H1 (cell line): ENCODE measurements at regions not wholly inside any gene's neighbourhood (a gene's known extent, or its start where the extent isn't known, plus 50 kb on each side); places are given as distances from the start of the nearest gene placed in this dataset.

Source experiments
- CTCF ChIA-PET: fragments of 300-600 bp; sonication (Branson Sonifier 250); formaldehyde crosslinking; loops from one replicate; lab custom pipeline; 2021; ENCODE audit not compliant: partially characterized antibody; lab: Charles Lee
- POLR2A ChIA-PET: fragments of 300-600 bp; sonication (Branson Sonifier 250); formaldehyde crosslinking; loops from one replicate; lab custom pipeline; 2021; ENCODE audit warnings: inconsistent platforms; ENCODE audit not compliant: partially characterized antibody; lab: Charles Lee
- DNase-seq, 2 experiments: peaks; one replicate each; pipeline versions ENCODE4 v3.0.0 to v3.0.0-alpha.2; 2010 to 2022; ENCODE audit warnings: low spot score in 2 of 2, low read depth in 1 of 2, mixed read lengths in 1 of 2
- FAIRE-seq: peaks from 2 replicates; lab custom pipeline; 2011; peaks lifted over from hg19 to GRCh38; lab: Jason Lieb, UNC
- H2AFZ ChIP-seq: 2 replicates; pipeline ENCODE4 v1.8.1; 2012; ENCODE audit warnings: low read length, inconsistent platforms
- H2AK5ac ChIP-seq: 2 replicates; pipeline ENCODE4 v1.6.1; 2013; ENCODE audit warnings: low read depth, low read length
- H2BK120ac ChIP-seq: replicated peaks from 2 replicates; pipeline ENCODE3; 2013; ENCODE audit warnings: low read depth, low read length, inconsistent platforms
- H2BK12ac ChIP-seq: 2 replicates; pipeline ENCODE4 v1.6.1; 2013; ENCODE audit warnings: low read depth, low read length
- H2BK15ac ChIP-seq: 2 replicates; pipeline ENCODE4 v1.6.1; 2013; ENCODE audit warnings: low read length
- H2BK20ac ChIP-seq: 2 replicates; pipeline ENCODE4 v1.6.1; 2013; ENCODE audit warnings: low read length
- H2BK5ac ChIP-seq: 2 replicates; pipeline ENCODE4 v1.6.1; 2013; ENCODE audit warnings: low read depth, low read length
- H3K14ac ChIP-seq: 2 replicates; pipeline ENCODE4 v1.6.1; 2013; ENCODE audit warnings: inconsistent platforms; ENCODE audit not compliant: insufficient read length
- H3K18ac ChIP-seq: 2 replicates; pipeline ENCODE4 v1.6.1; 2013; ENCODE audit warnings: low read length; ENCODE audit errors: extremely low read depth
- H3K23ac ChIP-seq: 2 replicates; pipeline ENCODE4 v1.6.1; 2013; ENCODE audit warnings: inconsistent platforms; ENCODE audit not compliant: insufficient read length
- H3K23me2 ChIP-seq: 2 replicates; pipeline ENCODE4 v1.6.1; 2013; ENCODE audit warnings: low read depth, low read length
- H3K27ac ChIP-seq: 2 replicates; pipeline ENCODE4 v1.6.1; 2011; ENCODE audit warnings: low read depth, low read length, inconsistent platforms
- H3K27me3 ChIP-seq, 4 experiments: replicated peaks in 1 of 4; 1 replicate in 1 of 4; 2 replicates in 3 of 4; pipeline versions ENCODE4 v1.6.1 to v1.8.1; 2011 to 2013; ENCODE audit warnings: low read length in 3 of 4, mild to moderate bottlenecking in 3 of 4, inconsistent platforms in 2 of 4, mixed read lengths in 2 of 4, moderate library complexity in 1 of 4; ENCODE audit not compliant: control insufficient read depth in 3 of 4, insufficient read depth in 3 of 4; ENCODE audit errors: extremely low read depth in 1 of 4
- H3K36me3 ChIP-seq, 4 experiments: 2 replicates each; pipeline versions ENCODE4 v1.6.1 to v1.8.1; 2011 to 2013; ENCODE audit warnings: mild to moderate bottlenecking in 4 of 4, low read length in 3 of 4, moderate library complexity in 2 of 4, control low read depth in 1 of 4, inconsistent platforms in 1 of 4; ENCODE audit not compliant: insufficient read depth in 4 of 4, control insufficient read depth in 2 of 4
- H3K4ac ChIP-seq: replicated peaks from 2 replicates; pipeline ENCODE3; 2013; ENCODE audit warnings: low read length, low read depth, mixed read lengths, inconsistent platforms; ENCODE audit not compliant: insufficient read length
- H3K4me1 ChIP-seq, 4 experiments: replicated peaks in 1 of 4; 1 replicate in 1 of 4; 2 replicates in 3 of 4; pipeline versions ENCODE4 v1.6.1 to v1.8.1; 2011 to 2013; ENCODE audit warnings: low read length in 3 of 4, inconsistent platforms in 2 of 4, mixed read lengths in 1 of 4; ENCODE audit not compliant: insufficient read depth in 4 of 4, control insufficient read depth in 3 of 4
- H3K4me2 ChIP-seq, 2 experiments: 2 replicates each; pipeline versions ENCODE4 v1.6.1 to v1.8.1; 2011 to 2013; ENCODE audit warnings: low read depth in 2 of 2, low read length in 2 of 2, control low read depth in 1 of 2, inconsistent platforms in 1 of 2, mild to moderate bottlenecking in 1 of 2; ENCODE audit not compliant: insufficient read depth in 1 of 2
- H3K4me3 ChIP-seq, 4 experiments: fragments of 200-600, 300-600 bp in 1 of 4; sonication (generic), shearing (Covaris generic), sonication (Bioruptor Twin) in 1 of 4; 2 replicates each; pipeline versions ENCODE4 v1.5.1 to v1.8.1; 2011 to 2016; ENCODE audit warnings: low read length in 4 of 4, low read depth in 3 of 4, control low read depth in 2 of 4, inconsistent platforms in 2 of 4, mild to moderate bottlenecking in 2 of 4, mixed read lengths in 1 of 4, moderate library complexity in 1 of 4; ENCODE audit not compliant: insufficient read depth in 2 of 4; ENCODE audit errors: extremely low read depth in 1 of 4
- H3K56ac ChIP-seq: replicated peaks from 2 replicates; pipeline ENCODE3; 2013; ENCODE audit warnings: low read depth, mild to moderate bottlenecking, mixed read lengths, low read length, inconsistent platforms; ENCODE audit not compliant: insufficient read length
- H3K79me1 ChIP-seq: 2 replicates; pipeline ENCODE4 v1.6.1; 2013; ENCODE audit warnings: low read depth, low read length, control low read depth
- H3K79me2 ChIP-seq, 2 experiments: 2 replicates each; pipeline versions ENCODE4 v1.6.1 to v1.8.1; 2012 to 2013; ENCODE audit warnings: low read length in 2 of 2, mild to moderate bottlenecking in 2 of 2, inconsistent platforms in 1 of 2; ENCODE audit not compliant: insufficient read depth in 2 of 2, control insufficient read depth in 1 of 2
- H3K9ac ChIP-seq, 4 experiments: replicated peaks in 1 of 4; 1 replicate in 1 of 4; 2 replicates in 3 of 4; pipeline versions ENCODE4 v1.6.1 to v1.8.1; 2011 to 2013; ENCODE audit warnings: low read depth in 3 of 4, low read length in 3 of 4, control low read depth in 2 of 4, mild to moderate bottlenecking in 2 of 4, moderate library complexity in 2 of 4, inconsistent platforms in 1 of 4; ENCODE audit errors: extremely low read depth in 1 of 4
- H3K9me3 ChIP-seq, 2 experiments: 2 replicates each; pipeline versions ENCODE4 v1.6.1 to v1.8.1; 2012 to 2013; ENCODE audit warnings: mild to moderate bottlenecking in 2 of 2, moderate library complexity in 2 of 2, control low read depth in 1 of 2, inconsistent platforms in 1 of 2, low read depth in 1 of 2, low read length in 1 of 2, mixed read lengths in 1 of 2; ENCODE audit not compliant: insufficient read depth in 2 of 2
- H4K20me1 ChIP-seq, 2 experiments: replicated peaks in 1 of 2; 2 replicates each; pipeline versions ENCODE3 to v1.8.1; 2011 to 2013; ENCODE audit warnings: inconsistent platforms in 2 of 2, low read length in 2 of 2, mild to moderate bottlenecking in 1 of 2; ENCODE audit not compliant: insufficient read depth in 2 of 2, control insufficient read depth in 1 of 2
- H4K5ac ChIP-seq: 2 replicates; pipeline ENCODE4 v1.6.1; 2013; ENCODE audit warnings: low read length, low read depth, mixed read lengths, inconsistent platforms; ENCODE audit not compliant: insufficient read length
- H4K8ac ChIP-seq: 2 replicates; pipeline ENCODE4 v1.8.0; 2013; ENCODE audit warnings: mild to moderate bottlenecking, moderate library complexity, low read length, inconsistent platforms; ENCODE audit not compliant: insufficient read depth; ENCODE audit errors: extremely low read depth
- H4K91ac ChIP-seq: replicated peaks from 2 replicates; pipeline ENCODE3; 2013; ENCODE audit warnings: low read length, mixed read lengths, inconsistent platforms; ENCODE audit not compliant: insufficient read length
- BRCA1 ChIP-seq: IDR thresholded peaks from 2 replicates; pipeline ENCODE4 v1.6.1; 2012; ENCODE audit warnings: low read depth, low read length, improper control_type of control experiment
- FOSL1 ChIP-seq: IDR thresholded peaks from 2 replicates; pipeline ENCODE4 v1.6.1; 2011; ENCODE audit warnings: mild to moderate bottlenecking, low read depth, low read length, moderate library complexity; ENCODE audit not compliant: insufficient read depth
- KDM5A ChIP-seq: fragments of 200-600 bp; IDR thresholded peaks from 2 replicates; pipeline ENCODE4 v1.7.1; 2012; ENCODE audit warnings: mild to moderate bottlenecking, low read length, inconsistent platforms, mixed read lengths
- MAX ChIP-seq: IDR thresholded peaks from 2 replicates; pipeline ENCODE4 v1.6.1; 2012; ENCODE audit warnings: inconsistent platforms
- SAP30 ChIP-seq: fragments of 300-600 bp; sonication (generic); IDR thresholded peaks from 2 replicates; pipeline ENCODE4 v1.7.1; 2012; ENCODE audit warnings: low read length, moderate library complexity, mild to moderate bottlenecking, inconsistent platforms; ENCODE audit not compliant: insufficient read depth, insufficient replicate concordance
- SP4 ChIP-seq: IDR thresholded peaks from 2 replicates; pipeline ENCODE4 v1.6.1; 2012; ENCODE audit warnings: low read length, inconsistent platforms
- TBP ChIP-seq: IDR thresholded peaks from 2 replicates; pipeline ENCODE4 v1.6.1; 2011; ENCODE audit warnings: low read depth, low read length, improper control_type of control experiment
- WGBS, 2 experiments: shearing (Covaris generic) in 1 of 2; methylation state at CpG; one replicate each; pipeline versions ENCODE4 v1.1.6 to v1.1.7; 2013 to 2015; ENCODE audit warnings: low lambda C conversion rate in 2 of 2, mixed read lengths in 2 of 2, inconsistent platforms in 1 of 2, low coverage in 1 of 2, missing lambda C conversion rate in 1 of 2; ENCODE audit not compliant: insufficient replicate concordance in 2 of 2, insufficient coverage in 1 of 2, insufficient read length in 1 of 2; ENCODE audit errors: extremely low coverage in 1 of 2, missing lambda C conversion rate in 1 of 2; 5-methylcytosine and 5-hydroxymethylcytosine counted together

- no peaks in the 10 kb centered on the region for H3K36me3 ChIP-seq
- H3K23me2 ChIP-seq, result no peaks in the 10 kb centered on the region
- H2AK5ac ChIP-seq, result no peak overlapping the region
- no peak for FAIRE-seq
- no peaks in the 10 kb centered on the region for H4K20me1 ChIP-seq
- H3K9me3 ChIP-seq, result no peaks in the 10 kb centered on the region
- ChIA-PET CTCF (interaction anchor here (0.8 to 1.3 kb wide), 2 partner anchors 15 to 285 kb away, joined by 3 read pairs; no protein-coding TSS in a partner anchor), POLR2A (no interaction called here)
- H3K23ac ChIP-seq, result no peak overlapping the region
- no peak overlapping the region for H3K18ac ChIP-seq
- no peak for DNase-seq
- H4K8ac ChIP-seq, result no peak overlapping the region
- H3K27ac ChIP-seq, result no peak overlapping the region
- H4K5ac ChIP-seq, result no peak overlapping the region
- no peak overlapping the region for H3K56ac ChIP-seq
- H3K4ac ChIP-seq, result no peak overlapping the region
- no peak overlapping the region for H3K9ac ChIP-seq
- H2BK120ac ChIP-seq, result no peak overlapping the region
- no peak overlapping the region for H3K4me3 ChIP-seq
- H2BK20ac ChIP-seq, result no peak overlapping the region
- H3K79me2 ChIP-seq, result no peaks in the 10 kb centered on the region
- no peak overlapping the region for H2AFZ ChIP-seq
- no peak overlapping the region for H3K14ac ChIP-seq
- no peaks in the 10 kb centered on the region for H3K27me3 ChIP-seq
- peaks cover 3 to 6% (median 5%) of the 10 kb centered on the region in 4 experiments; a peak in 4 of 7 replicates for H3K4me1 ChIP-seq
- no peak overlapping the region for H3K4me2 ChIP-seq
- no peak overlapping the region for H4K91ac ChIP-seq
- H3K79me1 ChIP-seq, result no peaks in the 10 kb centered on the region
- no peak overlapping the region for H2BK15ac ChIP-seq
- H2BK12ac ChIP-seq, result no peak overlapping the region
- H2BK5ac ChIP-seq, result no peak overlapping the region
- 92% methylated on average over 2 of the region's 2 CpGs; no CpG with 5 or more reads in 1 of the 2 experiments for WGBS, 2 experiments
- TF ChIP-seq MAX (no peak), BRCA1 (no peak), KDM5A (no peak), SP4 (no peak), FOSL1 (no peak), TBP (no peak), SAP30 (no peak)
Measured at GRCh38 chr18:44035554-44035953, 645.1 kb upstream of the SETBP1 start.
